ENCODE measurements at regions not wholly inside any gene's neighbourhood (a gene's known extent, or its start where the extent isn't known, plus 50 kb on each side); places are given as distances from the start of the nearest gene placed in this dataset.

GRCh38 chr2:51111532-51111931 lies 79.6 kb upstream of the NRXN1 start:
- TF ChIP-seq CTCF (IDR thresholded peaks at IDR 0.05) (no peak), POLR2A (IDR thresholded peaks at IDR 0.05) (no peak), EP300 (IDR thresholded peaks at IDR 0.05) (no peak), POLR2AphosphoS5 (IDR thresholded peaks at IDR 0.05) (no peak)

All from suprapubic skin (tissue), 4 donors.